ENCODE measurements at regions not wholly inside any gene's neighbourhood (a gene's known extent, or its start where the extent isn't known, plus 50 kb on each side); places are given as distances from the start of the nearest gene placed in this dataset.
A peak's percentile ranks its signal among the peaks of the same experiment; 100 is the strongest.

DNA sequence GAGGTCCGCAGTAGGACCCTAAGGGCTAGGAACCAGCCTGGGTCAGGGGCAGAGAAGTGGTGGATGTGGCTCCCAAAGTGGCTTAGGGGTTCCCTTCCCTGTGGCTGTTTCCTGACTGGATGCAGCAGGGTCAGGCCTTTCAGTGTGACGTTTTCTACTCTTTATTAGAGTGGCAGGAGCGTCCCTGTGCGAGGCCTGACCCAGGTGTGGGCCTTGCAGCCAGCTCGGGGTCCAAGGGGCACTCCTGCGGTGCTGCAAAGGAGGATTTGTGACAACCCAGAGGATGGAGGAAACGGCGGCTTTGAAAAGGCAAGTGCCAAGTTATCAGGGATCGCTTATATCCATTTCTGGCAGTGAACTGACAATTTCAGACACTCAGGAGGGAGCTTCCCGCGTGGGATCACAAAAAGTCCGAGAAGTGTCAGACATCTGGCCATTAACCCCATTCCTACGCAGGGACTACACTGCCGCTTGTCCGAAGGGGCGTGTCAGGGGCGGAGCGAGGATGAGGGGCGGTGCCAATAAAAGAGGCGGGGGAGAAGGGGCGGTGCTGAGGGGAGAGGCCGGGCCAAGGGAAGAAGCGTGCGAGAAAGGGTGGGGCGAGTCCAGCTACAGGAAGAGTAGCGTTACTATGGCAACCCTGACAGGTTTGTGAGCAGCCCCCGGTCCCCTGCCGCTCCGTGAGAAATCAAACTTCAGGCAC lies 98.8 kb upstream of the ZNF722 start:
- Histone ChIP-seq H3F3A (replicated peaks; ENCODE audit: insufficient read depth) (no peaks in the 10 kb centered on the region), H3K36me3 (replicated peaks in 1 of 2; ENCODE audit: control insufficient read depth in 1 of 2, insufficient read depth in 2 of 2, low read length in 1 of 2) (no peaks in the 10 kb centered on the region), H2AFZ (ENCODE audit: low read depth) (peak overlapping the region; percentile 98), H3K4me1 (ENCODE audit: control insufficient read depth in 1 of 2, insufficient read depth in 2 of 2, low read depth in 1 of 2, low read length in 1 of 2) (peaks cover 0 to 20% of the 10 kb centered on the region in 2 experiments; a peak in 2 of 4 replicates), H3K27me3 (ENCODE audit: insufficient read depth) (no peaks in the 10 kb centered on the region), H3K9ac (peak overlapping the region; percentile 26; the same call in 1 of the 2 replicates), H3K4me3 (ENCODE audit: low read depth in 2 of 2, low read length in 1 of 2) (peak overlapping the region; percentile 85 to 99), H3K9me2 (no peaks in the 10 kb centered on the region; the same call in 1 of the 2 replicates), H3K4me2 (peak overlapping the region; percentile 78), H3K27ac (ENCODE audit: low read depth in 2 of 2, low read length in 1 of 2) (peak overlapping the region in 1 of 2 experiments; percentile 60; a peak in 1 of 4 replicates), H3K9me3 (peaks cover 11% of the 10 kb centered on the region; the same call in 1 of the 2 replicates), H4K20me1 (ENCODE audit: insufficient read depth) (no peaks in the 10 kb centered on the region), H3K79me2 (ENCODE audit: insufficient read depth) (no peaks in the 10 kb centered on the region)
- ChIA-PET CTCF (interaction anchor here (1.2 kb wide), 1 partner anchor 26 kb away, joined by 3 read pairs; no protein-coding TSS in a partner anchor), POLR2A (interaction anchor here (1.2 to 2.3 kb wide), 3 partner anchors 13 to 110 kb away, joined by 7 to 24 read pairs (median 7); no protein-coding TSS in a partner anchor)
- TF ChIP-seq, protein P1, sequence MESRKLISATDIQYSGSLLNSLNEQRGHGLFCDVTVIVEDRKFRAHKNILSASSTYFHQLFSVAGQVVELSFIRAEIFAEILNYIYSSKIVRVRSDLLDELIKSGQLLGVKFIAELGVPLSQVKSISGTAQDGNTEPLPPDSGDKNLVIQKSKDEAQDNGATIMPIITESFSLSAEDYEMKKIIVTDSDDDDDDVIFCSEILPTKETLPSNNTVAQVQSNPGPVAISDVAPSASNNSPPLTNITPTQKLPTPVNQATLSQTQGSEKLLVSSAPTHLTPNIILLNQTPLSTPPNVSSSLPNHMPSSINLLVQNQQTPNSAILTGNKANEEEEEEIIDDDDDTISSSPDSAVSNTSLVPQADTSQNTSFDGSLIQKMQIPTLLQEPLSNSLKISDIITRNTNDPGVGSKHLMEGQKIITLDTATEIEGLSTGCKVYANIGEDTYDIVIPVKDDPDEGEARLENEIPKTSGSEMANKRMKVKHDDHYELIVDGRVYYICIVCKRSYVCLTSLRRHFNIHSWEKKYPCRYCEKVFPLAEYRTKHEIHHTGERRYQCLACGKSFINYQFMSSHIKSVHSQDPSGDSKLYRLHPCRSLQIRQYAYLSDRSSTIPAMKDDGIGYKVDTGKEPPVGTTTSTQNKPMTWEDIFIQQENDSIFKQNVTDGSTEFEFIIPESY (IDR thresholded peaks at IDR 0.05; ENCODE audit: borderline replicate concordance, low read depth), result no peak
- DNase-seq, result peak; percentile 95
- WGBS (ENCODE audit: low lambda C conversion rate), result 4% methylated on average over 28 of the region's 29 CpGs

DNA sequence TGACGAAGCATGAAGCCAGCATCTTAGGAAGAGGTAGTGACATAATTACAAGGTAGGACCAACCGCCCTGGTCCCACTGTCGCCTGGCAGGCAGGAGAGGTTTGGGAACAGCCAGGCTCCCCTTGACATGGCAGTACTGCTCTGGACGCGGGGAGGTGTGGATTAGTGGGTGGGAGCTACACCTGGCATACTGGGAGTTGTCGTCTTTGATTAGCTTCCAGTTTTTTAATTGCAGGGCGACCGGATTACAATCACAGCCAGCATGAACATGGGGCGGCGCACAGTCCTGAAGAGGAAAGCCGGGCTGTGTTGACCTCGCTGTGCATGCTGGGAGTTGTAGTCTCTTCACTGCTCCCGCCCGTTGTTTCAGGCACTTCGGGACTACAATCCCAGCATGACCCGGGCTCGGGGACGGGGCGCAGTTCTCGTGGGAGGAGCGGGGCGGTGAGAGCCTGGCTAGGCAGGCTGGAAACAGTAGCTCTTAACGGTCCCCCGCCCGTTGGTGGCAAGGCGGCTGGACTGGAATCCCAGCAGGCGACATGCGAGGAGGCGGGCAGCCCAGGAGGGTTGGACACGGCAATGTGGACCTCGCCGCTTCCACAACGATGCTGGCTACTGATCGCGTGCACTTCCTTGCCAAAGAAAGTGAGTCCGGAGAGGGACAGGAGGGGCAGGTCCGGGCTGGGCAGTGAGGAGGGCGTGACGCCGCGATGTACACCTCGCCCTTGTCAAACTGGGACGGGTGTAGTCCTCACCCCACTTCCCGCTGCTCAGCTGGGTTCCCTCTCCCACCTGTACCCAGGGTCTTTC lies 98.0 kb upstream of the ZNF722 start:
- POLR2A ChIA-PET, result interaction anchor here (1.2 to 2.3 kb wide), 3 partner anchors 12 to 111 kb away, joined by 7 to 24 read pairs (median 7); no protein-coding TSS in a partner anchor
- H3K36me3 ChIP-seq (replicated peaks in 1 of 2; ENCODE audit: control insufficient read depth in 1 of 2, insufficient read depth in 2 of 2, low read length in 1 of 2), result no peaks in the 10 kb centered on the region
- peak overlapping the region; percentile 98 for H2AFZ ChIP-seq (ENCODE audit: low read depth)
- H3K9me3 ChIP-seq, result peaks cover 8% of the 10 kb centered on the region; the same call in 1 of the 2 replicates
- peak overlapping the region; percentile 26; the same call in 1 of the 2 replicates for H3K9ac ChIP-seq
- peak overlapping the region; percentile 85 to 99 for H3K4me3 ChIP-seq (ENCODE audit: low read depth in 2 of 2, low read length in 1 of 2)
- H3K9me2 ChIP-seq, result no peaks in the 10 kb centered on the region; the same call in 1 of the 2 replicates
- CTCF ChIA-PET, result interaction anchor here (1.2 to 1.3 kb wide), 2 partner anchors 25 kb away, joined by 3 to 6 read pairs; no protein-coding TSS in a partner anchor
- peaks cover 0 to 20% of the 10 kb centered on the region in 2 experiments; a peak in 2 of 4 replicates for H3K4me1 ChIP-seq (ENCODE audit: control insufficient read depth in 1 of 2, insufficient read depth in 2 of 2, low read depth in 1 of 2, low read length in 1 of 2)
- WGBS (ENCODE audit: low lambda C conversion rate), result 3% methylated on average over 36 of the region's 44 CpGs
- H3F3A ChIP-seq (replicated peaks; ENCODE audit: insufficient read depth), result no peaks in the 10 kb centered on the region
- DNase-seq, result peak; percentile 95
- no peaks in the 10 kb centered on the region for H3K27me3 ChIP-seq (ENCODE audit: insufficient read depth)
- peak overlapping the region in 1 of 2 experiments; percentile 87; a peak in 2 of 4 replicates for H3K27ac ChIP-seq (ENCODE audit: low read depth in 2 of 2, low read length in 1 of 2)
- no peaks in the 10 kb centered on the region for H4K20me1 ChIP-seq (ENCODE audit: insufficient read depth)
- peak overlapping the region; percentile 78 for H3K4me2 ChIP-seq
- H3K79me2 ChIP-seq (ENCODE audit: insufficient read depth), result no peaks in the 10 kb centered on the region
- TF ChIP-seq MXI1 (IDR thresholded peaks at IDR 0.05; ENCODE audit: low read depth, low read length) (peak; percentile 91), TAF1 (IDR thresholded peaks at IDR 0.05; ENCODE audit: borderline replicate concordance, low read depth, low read length) (no peak), NRF1 (IDR thresholded peaks at IDR 0.05; ENCODE audit: low read depth, low read length) (no peak), CHD2 (IDR thresholded peaks at IDR 0.05; ENCODE audit: low read length, partially characterized antibody) (peak; percentile 99), ELF1 (IDR thresholded peaks at IDR 0.05) (peak; percentile 15; the same call in 1 of the 2 replicates), FOXJ3 (CRISPR knock-in tag; IDR thresholded peaks at IDR 0.05) (peak; percentile 84)
- TF ChIP-seq, protein P2, sequence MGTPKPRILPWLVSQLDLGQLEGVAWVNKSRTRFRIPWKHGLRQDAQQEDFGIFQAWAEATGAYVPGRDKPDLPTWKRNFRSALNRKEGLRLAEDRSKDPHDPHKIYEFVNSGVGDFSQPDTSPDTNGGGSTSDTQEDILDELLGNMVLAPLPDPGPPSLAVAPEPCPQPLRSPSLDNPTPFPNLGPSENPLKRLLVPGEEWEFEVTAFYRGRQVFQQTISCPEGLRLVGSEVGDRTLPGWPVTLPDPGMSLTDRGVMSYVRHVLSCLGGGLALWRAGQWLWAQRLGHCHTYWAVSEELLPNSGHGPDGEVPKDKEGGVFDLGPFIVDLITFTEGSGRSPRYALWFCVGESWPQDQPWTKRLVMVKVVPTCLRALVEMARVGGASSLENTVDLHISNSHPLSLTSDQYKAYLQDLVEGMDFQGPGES (IDR thresholded peaks at IDR 0.05; ENCODE audit: low read depth, low read length), result no peak
- TF ChIP-seq, protein P1 (IDR thresholded peaks at IDR 0.05; ENCODE audit: borderline replicate concordance, low read depth), result peak; percentile 96
- TF ChIP-seq, protein P3, sequence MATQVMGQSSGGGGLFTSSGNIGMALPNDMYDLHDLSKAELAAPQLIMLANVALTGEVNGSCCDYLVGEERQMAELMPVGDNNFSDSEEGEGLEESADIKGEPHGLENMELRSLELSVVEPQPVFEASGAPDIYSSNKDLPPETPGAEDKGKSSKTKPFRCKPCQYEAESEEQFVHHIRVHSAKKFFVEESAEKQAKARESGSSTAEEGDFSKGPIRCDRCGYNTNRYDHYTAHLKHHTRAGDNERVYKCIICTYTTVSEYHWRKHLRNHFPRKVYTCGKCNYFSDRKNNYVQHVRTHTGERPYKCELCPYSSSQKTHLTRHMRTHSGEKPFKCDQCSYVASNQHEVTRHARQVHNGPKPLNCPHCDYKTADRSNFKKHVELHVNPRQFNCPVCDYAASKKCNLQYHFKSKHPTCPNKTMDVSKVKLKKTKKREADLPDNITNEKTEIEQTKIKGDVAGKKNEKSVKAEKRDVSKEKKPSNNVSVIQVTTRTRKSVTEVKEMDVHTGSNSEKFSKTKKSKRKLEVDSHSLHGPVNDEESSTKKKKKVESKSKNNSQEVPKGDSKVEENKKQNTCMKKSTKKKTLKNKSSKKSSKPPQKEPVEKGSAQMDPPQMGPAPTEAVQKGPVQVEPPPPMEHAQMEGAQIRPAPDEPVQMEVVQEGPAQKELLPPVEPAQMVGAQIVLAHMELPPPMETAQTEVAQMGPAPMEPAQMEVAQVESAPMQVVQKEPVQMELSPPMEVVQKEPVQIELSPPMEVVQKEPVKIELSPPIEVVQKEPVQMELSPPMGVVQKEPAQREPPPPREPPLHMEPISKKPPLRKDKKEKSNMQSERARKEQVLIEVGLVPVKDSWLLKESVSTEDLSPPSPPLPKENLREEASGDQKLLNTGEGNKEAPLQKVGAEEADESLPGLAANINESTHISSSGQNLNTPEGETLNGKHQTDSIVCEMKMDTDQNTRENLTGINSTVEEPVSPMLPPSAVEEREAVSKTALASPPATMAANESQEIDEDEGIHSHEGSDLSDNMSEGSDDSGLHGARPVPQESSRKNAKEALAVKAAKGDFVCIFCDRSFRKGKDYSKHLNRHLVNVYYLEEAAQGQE (IDR thresholded peaks at IDR 0.05; ENCODE audit: low read depth, low read length), result no peak
- TF ChIP-seq, protein P4, sequence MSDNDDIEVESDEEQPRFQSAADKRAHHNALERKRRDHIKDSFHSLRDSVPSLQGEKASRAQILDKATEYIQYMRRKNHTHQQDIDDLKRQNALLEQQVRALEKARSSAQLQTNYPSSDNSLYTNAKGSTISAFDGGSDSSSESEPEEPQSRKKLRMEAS (IDR thresholded peaks at IDR 0.05; ENCODE audit: low read depth), result peak; percentile 37; the same call in 1 of the 2 replicates
